ENCODE measurements at regions not wholly inside any gene's neighbourhood (a gene's known extent, or its start where the extent isn't known, plus 50 kb on each side); places are given as distances from the start of the nearest gene placed in this dataset.

GRCh38 chrX:926070-926469, 286.4 kb downstream of the CRLF2 start:
- Mint-ChIP-seq H3K9me3 (ENCODE audit: unreplicated experiment) (peaks cover 2% of the 10 kb centered on the region), H3K4me1 (ENCODE audit: low read depth, unreplicated experiment) (no peaks in the 10 kb centered on the region), H3K27ac (ENCODE audit: unreplicated experiment) (no peak overlapping the region), H3K36me3 (ENCODE audit: unreplicated experiment) (no peaks in the 10 kb centered on the region), H3K27me3 (ENCODE audit: unreplicated experiment) (no peaks in the 10 kb centered on the region), H3K4me3 (ENCODE audit: unreplicated experiment) (no peak overlapping the region)
- DNase-seq: no peak
- no peak for TF ChIP-seq CTCF (IDR thresholded peaks at IDR 0.05; ENCODE audit: partially characterized antibody, unreplicated experiment)

GRCh38 chrX:925652-926061, 286.8 kb downstream of the CRLF2 start:
- Mint-ChIP-seq H3K9me3 (ENCODE audit: unreplicated experiment) (peaks cover 2% of the 10 kb centered on the region), H3K4me1 (ENCODE audit: low read depth, unreplicated experiment) (no peaks in the 10 kb centered on the region), H3K4me3 (ENCODE audit: unreplicated experiment) (no peak overlapping the region), H3K27me3 (ENCODE audit: unreplicated experiment) (peaks cover 1% of the 10 kb centered on the region), H3K36me3 (ENCODE audit: unreplicated experiment) (no peaks in the 10 kb centered on the region), H3K27ac (ENCODE audit: unreplicated experiment) (no peak overlapping the region)
- no peak for DNase-seq
- TF ChIP-seq CTCF (IDR thresholded peaks at IDR 0.05; ENCODE audit: partially characterized antibody, unreplicated experiment): no peak

- TF ChIP-seq CTCF (IDR thresholded peaks at IDR 0.05; ENCODE audit: partially characterized antibody, unreplicated experiment): no peak
These were observed 287.4 kb downstream of the CRLF2 start for GRCh38 chrX:925094-925493.

GRCh38 chrX:924017-924416, 288.4 kb downstream of the CRLF2 start:
- Mint-ChIP-seq H3K27me3 (ENCODE audit: unreplicated experiment) (peaks cover 8% of the 10 kb centered on the region), H3K36me3 (ENCODE audit: unreplicated experiment) (no peaks in the 10 kb centered on the region), H3K4me3 (ENCODE audit: unreplicated experiment) (no peak overlapping the region), H3K4me1 (ENCODE audit: low read depth, unreplicated experiment) (peaks cover 9% of the 10 kb centered on the region), H3K27ac (ENCODE audit: unreplicated experiment) (no peak overlapping the region), H3K9me3 (ENCODE audit: unreplicated experiment) (peaks cover 4% of the 10 kb centered on the region)
- no peak for DNase-seq
- no peak for TF ChIP-seq CTCF (IDR thresholded peaks at IDR 0.05; ENCODE audit: partially characterized antibody, unreplicated experiment)

More at GRCh38 chrX:925094-925493, 287.4 kb downstream of the CRLF2 start:
- Mint-ChIP-seq H3K4me3 (ENCODE audit: unreplicated experiment) (no peak overlapping the region), H3K27ac (ENCODE audit: unreplicated experiment) (no peak overlapping the region), H3K4me1 (ENCODE audit: low read depth, unreplicated experiment) (peaks cover 4% of the 10 kb centered on the region), H3K36me3 (ENCODE audit: unreplicated experiment) (no peaks in the 10 kb centered on the region), H3K27me3 (ENCODE audit: unreplicated experiment) (peaks cover 5% of the 10 kb centered on the region), H3K9me3 (ENCODE audit: unreplicated experiment) (peaks cover 6% of the 10 kb centered on the region)
- DNase-seq: no peak

- Mint-ChIP-seq H3K4me1 (ENCODE audit: low read depth, unreplicated experiment) (peaks cover 15% of the 10 kb centered on the region), H3K4me3 (ENCODE audit: unreplicated experiment) (peak overlapping the region; percentile 38), H3K36me3 (ENCODE audit: unreplicated experiment) (no peaks in the 10 kb centered on the region), H3K27ac (ENCODE audit: unreplicated experiment) (peak overlapping the region; percentile 88), H3K9me3 (ENCODE audit: unreplicated experiment) (peaks cover 4% of the 10 kb centered on the region), H3K27me3 (ENCODE audit: unreplicated experiment) (peaks cover 8% of the 10 kb centered on the region)
- no peak for TF ChIP-seq CTCF (IDR thresholded peaks at IDR 0.05; ENCODE audit: partially characterized antibody, unreplicated experiment)
- peak; percentile 23 for DNase-seq
These were observed 289.7 kb downstream of the SHOX start for GRCh38 chrX:920234-920799.

All from glutamatergic neuron (in vitro differentiated cells).